ENCODE measurements at regions not wholly inside any gene's neighbourhood (a gene's known extent, or its start where the extent isn't known, plus 50 kb on each side); places are given as distances from the start of the nearest gene placed in this dataset.

DNA sequence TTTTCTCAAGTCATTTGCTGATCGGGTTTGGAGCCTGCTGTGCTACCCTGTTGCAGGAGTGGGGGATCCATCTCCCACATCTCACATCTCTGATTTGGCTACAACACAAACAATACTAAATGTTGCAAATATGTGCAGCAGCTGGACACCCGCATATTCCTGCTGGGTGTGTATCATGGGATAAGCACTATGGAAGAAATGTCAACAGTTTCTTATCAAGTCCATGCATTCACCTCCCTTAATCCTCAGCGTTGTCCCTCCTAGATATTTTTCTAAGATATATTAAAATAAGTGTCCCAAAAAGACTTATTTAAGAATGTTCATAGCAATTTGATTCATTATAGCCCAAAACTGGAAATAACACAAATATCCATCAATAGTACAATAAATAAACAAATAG, 303.7 kb downstream of the TRIB2 start (continued):
- TF ChIP-seq NUFIP1 (IDR thresholded peaks at IDR 0.05; ENCODE audit: partially characterized antibody) = no peak
- no peak for TF ChIP-seq ZNF778 (CRISPR knock-in tag; IDR thresholded peaks at IDR 0.05)
- TF ChIP-seq ETV5 (CRISPR knock-in tag; IDR thresholded peaks at IDR 0.05; ENCODE audit: low read depth) = no peak
- TF ChIP-seq, protein P1, sequence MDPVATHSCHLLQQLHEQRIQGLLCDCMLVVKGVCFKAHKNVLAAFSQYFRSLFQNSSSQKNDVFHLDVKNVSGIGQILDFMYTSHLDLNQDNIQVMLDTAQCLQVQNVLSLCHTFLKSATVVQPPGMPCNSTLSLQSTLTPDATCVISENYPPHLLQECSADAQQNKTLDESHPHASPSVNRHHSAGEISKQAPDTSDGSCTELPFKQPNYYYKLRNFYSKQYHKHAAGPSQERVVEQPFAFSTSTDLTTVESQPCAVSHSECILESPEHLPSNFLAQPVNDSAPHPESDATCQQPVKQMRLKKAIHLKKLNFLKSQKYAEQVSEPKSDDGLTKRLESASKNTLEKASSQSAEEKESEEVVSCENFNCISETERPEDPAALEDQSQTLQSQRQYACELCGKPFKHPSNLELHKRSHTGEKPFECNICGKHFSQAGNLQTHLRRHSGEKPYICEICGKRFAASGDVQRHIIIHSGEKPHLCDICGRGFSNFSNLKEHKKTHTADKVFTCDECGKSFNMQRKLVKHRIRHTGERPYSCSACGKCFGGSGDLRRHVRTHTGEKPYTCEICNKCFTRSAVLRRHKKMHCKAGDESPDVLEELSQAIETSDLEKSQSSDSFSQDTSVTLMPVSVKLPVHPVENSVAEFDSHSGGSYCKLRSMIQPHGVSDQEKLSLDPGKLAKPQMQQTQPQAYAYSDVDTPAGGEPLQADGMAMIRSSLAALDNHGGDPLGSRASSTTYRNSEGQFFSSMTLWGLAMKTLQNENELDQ (CRISPR knock-in tag; IDR thresholded peaks at IDR 0.05; ENCODE audit: borderline replicate concordance) = no peak
- TF ChIP-seq ELF4 (CRISPR knock-in tag; IDR thresholded peaks at IDR 0.05) = no peak
- no peak for TF ChIP-seq GTF2F1 (IDR thresholded peaks at IDR 0.05; ENCODE audit: low read depth, low read length)
- no peak for TF ChIP-seq KLF6 (CRISPR knock-in tag; IDR thresholded peaks at IDR 0.05; ENCODE audit: borderline replicate concordance)
- no peak for TF ChIP-seq RAD21 (CRISPR knock-in tag; conservative IDR thresholded peaks at IDR 0.05 in 1 of 2, IDR thresholded peaks at IDR 0.05 in 1 of 2)
- no peak for TF ChIP-seq GTF2A2 (tag; IDR thresholded peaks at IDR 0.05)
- TF ChIP-seq ZNF174 (CRISPR knock-in tag; IDR thresholded peaks at IDR 0.05) = no peak
- TF ChIP-seq FOXA3 (CRISPR knock-in tag; conservative IDR thresholded peaks at IDR 0.05 in 1 of 2, IDR thresholded peaks at IDR 0.05 in 1 of 2) = 0 out of 4 replicates have a peak, but pooled peaks of 1 of the 2 experiments have one; percentile 49
- TF ChIP-seq SUPT5H (IDR thresholded peaks at IDR 0.05) = no peak
- TF ChIP-seq, protein P2, sequence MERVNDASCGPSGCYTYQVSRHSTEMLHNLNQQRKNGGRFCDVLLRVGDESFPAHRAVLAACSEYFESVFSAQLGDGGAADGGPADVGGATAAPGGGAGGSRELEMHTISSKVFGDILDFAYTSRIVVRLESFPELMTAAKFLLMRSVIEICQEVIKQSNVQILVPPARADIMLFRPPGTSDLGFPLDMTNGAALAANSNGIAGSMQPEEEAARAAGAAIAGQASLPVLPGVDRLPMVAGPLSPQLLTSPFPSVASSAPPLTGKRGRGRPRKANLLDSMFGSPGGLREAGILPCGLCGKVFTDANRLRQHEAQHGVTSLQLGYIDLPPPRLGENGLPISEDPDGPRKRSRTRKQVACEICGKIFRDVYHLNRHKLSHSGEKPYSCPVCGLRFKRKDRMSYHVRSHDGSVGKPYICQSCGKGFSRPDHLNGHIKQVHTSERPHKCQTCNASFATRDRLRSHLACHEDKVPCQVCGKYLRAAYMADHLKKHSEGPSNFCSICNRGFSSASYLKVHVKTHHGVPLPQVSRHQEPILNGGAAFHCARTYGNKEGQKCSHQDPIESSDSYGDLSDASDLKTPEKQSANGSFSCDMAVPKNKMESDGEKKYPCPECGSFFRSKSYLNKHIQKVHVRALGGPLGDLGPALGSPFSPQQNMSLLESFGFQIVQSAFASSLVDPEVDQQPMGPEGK (CRISPR knock-in tag; IDR thresholded peaks at IDR 0.05; ENCODE audit: borderline replicate concordance) = no peak
- TF ChIP-seq MYBL2 (IDR thresholded peaks at IDR 0.05; ENCODE audit: low read depth) = no peak
- TF ChIP-seq MYBL2 (CRISPR knock-in tag; IDR thresholded peaks at IDR 0.05; ENCODE audit: borderline replicate concordance) = no peak
- no peak for TF ChIP-seq CBX5 (IDR thresholded peaks at IDR 0.05; ENCODE audit: borderline replicate concordance, low read depth)
- TF ChIP-seq ZNF584 (CRISPR knock-in tag; IDR thresholded peaks at IDR 0.05; ENCODE audit: low read depth) = no peak
- TF ChIP-seq TBL1XR1 (IDR thresholded peaks at IDR 0.05; ENCODE audit: low read length in 2 of 2) = 0 out of 4 replicates have a peak, but pooled peaks of 1 of the 2 experiments have one; percentile 59
- TF ChIP-seq, protein P3, sequence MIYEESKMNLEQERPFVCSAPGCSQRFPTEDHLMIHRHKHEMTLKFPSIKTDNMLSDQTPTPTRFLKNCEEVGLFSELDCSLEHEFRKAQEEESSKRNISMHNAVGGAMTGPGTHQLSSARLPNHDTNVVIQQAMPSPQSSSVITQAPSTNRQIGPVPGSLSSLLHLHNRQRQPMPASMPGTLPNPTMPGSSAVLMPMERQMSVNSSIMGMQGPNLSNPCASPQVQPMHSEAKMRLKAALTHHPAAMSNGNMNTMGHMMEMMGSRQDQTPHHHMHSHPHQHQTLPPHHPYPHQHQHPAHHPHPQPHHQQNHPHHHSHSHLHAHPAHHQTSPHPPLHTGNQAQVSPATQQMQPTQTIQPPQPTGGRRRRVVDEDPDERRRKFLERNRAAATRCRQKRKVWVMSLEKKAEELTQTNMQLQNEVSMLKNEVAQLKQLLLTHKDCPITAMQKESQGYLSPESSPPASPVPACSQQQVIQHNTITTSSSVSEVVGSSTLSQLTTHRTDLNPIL (CRISPR knock-in tag; IDR thresholded peaks at IDR 0.05) = no peak
- TF ChIP-seq SP2 (IDR thresholded peaks at IDR 0.05; ENCODE audit: extremely low read depth, low read depth, low read length, poor library complexity, severe bottlenecking) = no peak
- no peak for TF ChIP-seq ZNF41 (CRISPR knock-in tag; conservative IDR thresholded peaks at IDR 0.05)
- peak; percentile 80 for TF ChIP-seq SMARCA4 (IDR thresholded peaks at IDR 0.05)
- 0 out of 2 replicates have a peak, but pooled peaks have one; percentile 31 for TF ChIP-seq FOSL1 (tag; conservative IDR thresholded peaks at IDR 0.05)
